ENCODE measurements at regions not wholly inside any gene's neighbourhood (a gene's known extent, or its start where the extent isn't known, plus 50 kb on each side); places are given as distances from the start of the nearest gene placed in this dataset.

GRCh38 chr3:191882289-191882688, 421.3 kb downstream of the PYDC2 start:
- TF ChIP-seq, protein P1, sequence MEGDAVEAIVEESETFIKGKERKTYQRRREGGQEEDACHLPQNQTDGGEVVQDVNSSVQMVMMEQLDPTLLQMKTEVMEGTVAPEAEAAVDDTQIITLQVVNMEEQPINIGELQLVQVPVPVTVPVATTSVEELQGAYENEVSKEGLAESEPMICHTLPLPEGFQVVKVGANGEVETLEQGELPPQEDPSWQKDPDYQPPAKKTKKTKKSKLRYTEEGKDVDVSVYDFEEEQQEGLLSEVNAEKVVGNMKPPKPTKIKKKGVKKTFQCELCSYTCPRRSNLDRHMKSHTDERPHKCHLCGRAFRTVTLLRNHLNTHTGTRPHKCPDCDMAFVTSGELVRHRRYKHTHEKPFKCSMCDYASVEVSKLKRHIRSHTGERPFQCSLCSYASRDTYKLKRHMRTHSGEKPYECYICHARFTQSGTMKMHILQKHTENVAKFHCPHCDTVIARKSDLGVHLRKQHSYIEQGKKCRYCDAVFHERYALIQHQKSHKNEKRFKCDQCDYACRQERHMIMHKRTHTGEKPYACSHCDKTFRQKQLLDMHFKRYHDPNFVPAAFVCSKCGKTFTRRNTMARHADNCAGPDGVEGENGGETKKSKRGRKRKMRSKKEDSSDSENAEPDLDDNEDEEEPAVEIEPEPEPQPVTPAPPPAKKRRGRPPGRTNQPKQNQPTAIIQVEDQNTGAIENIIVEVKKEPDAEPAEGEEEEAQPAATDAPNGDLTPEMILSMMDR (IDR thresholded peaks at IDR 0.05; ENCODE audit: borderline replicate concordance, control extremely low read depth, extremely low read depth, insufficient read depth, missing control alignments), result no peak
- no peak for DNase-seq (ENCODE audit: low spot score)
- in situ Hi-C loops (cut with MboI; ENCODE audit: low sequenced_read_pairs, unreplicated experiment), result no loop called here

DNA sequence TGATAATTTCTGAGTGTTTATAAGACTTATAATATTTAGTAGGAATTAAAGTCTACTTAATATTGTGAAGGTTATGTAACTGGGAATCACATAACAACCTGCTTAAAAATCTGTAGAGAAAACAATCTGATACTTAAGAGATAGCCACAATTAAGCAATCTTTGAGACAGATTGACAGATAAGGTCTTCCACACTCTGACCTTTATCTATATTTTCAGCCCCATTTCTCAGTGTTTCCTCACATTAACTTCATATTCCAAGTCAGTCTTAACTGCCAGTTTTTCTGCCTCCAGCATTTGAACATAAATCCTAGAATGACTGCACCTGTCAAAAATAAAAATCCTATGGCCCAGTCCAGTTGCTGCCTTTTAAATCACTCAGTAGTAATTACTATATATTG, 423.2 kb downstream of the PYDC2 start:
- no peak for DNase-seq (ENCODE audit: low spot score)
- TF ChIP-seq, protein P1 (IDR thresholded peaks at IDR 0.05; ENCODE audit: borderline replicate concordance, control extremely low read depth, extremely low read depth, insufficient read depth, missing control alignments), result no peak
- in situ Hi-C loops (cut with MboI; ENCODE audit: low sequenced_read_pairs, unreplicated experiment), result no loop called here

DNA sequence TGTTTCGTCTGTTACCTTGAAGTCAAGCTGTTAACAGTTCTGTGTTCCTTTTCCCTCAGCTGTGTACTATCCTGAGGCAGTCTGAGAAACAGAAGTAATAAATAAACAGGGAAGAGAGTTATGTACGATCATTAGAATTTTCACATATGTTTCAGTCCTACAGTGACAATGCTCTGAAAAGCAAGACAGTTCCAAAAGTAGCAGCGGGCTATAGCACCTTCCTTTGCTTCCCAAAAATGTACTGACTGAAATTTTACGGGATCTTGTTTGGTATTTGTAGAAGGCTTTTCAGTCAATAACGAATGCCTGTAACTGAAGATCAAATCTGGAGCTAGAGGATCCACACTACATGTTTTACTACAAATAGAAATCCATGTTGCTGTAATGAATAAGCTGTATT, 428.1 kb downstream of the PYDC2 start:
- TF ChIP-seq, protein P1 (IDR thresholded peaks at IDR 0.05; ENCODE audit: borderline replicate concordance, control extremely low read depth, extremely low read depth, insufficient read depth, missing control alignments), result no peak
- no peak for DNase-seq (ENCODE audit: low spot score)
- in situ Hi-C loops (cut with MboI; ENCODE audit: low sequenced_read_pairs, unreplicated experiment), result no loop called here

- in situ Hi-C loops (cut with MboI; ENCODE audit: low sequenced_read_pairs, unreplicated experiment), result no loop called here
- no peak for DNase-seq (ENCODE audit: low spot score)
- TF ChIP-seq, protein P1 (IDR thresholded peaks at IDR 0.05; ENCODE audit: borderline replicate concordance, control extremely low read depth, extremely low read depth, insufficient read depth, missing control alignments), result no peak
Observed at GRCh38 chr3:191889756-191890155, 428.8 kb downstream of the PYDC2 start.

- no peak for DNase-seq (ENCODE audit: low spot score)
- TF ChIP-seq, protein P1 (IDR thresholded peaks at IDR 0.05; ENCODE audit: borderline replicate concordance, control extremely low read depth, extremely low read depth, insufficient read depth, missing control alignments), result no peak
- in situ Hi-C loops (cut with MboI; ENCODE audit: low sequenced_read_pairs, unreplicated experiment), result no loop called here
Observed at GRCh38 chr3:191894406-191894805, 433.4 kb downstream of the PYDC2 start.

- in situ Hi-C loops (cut with MboI; ENCODE audit: low sequenced_read_pairs, unreplicated experiment), result no loop called here
- TF ChIP-seq, protein P1 (IDR thresholded peaks at IDR 0.05; ENCODE audit: borderline replicate concordance, control extremely low read depth, extremely low read depth, insufficient read depth, missing control alignments), result no peak
- DNase-seq (ENCODE audit: low spot score), result no peak
Observed at GRCh38 chr3:191901741-191902140, 440.8 kb downstream of the PYDC2 start.

All from GM13976 (cell line).